ENCODE measurements at regions not wholly inside any gene's neighbourhood (a gene's known extent, or its start where the extent isn't known, plus 50 kb on each side); places are given as distances from the start of the nearest gene placed in this dataset.

DNA sequence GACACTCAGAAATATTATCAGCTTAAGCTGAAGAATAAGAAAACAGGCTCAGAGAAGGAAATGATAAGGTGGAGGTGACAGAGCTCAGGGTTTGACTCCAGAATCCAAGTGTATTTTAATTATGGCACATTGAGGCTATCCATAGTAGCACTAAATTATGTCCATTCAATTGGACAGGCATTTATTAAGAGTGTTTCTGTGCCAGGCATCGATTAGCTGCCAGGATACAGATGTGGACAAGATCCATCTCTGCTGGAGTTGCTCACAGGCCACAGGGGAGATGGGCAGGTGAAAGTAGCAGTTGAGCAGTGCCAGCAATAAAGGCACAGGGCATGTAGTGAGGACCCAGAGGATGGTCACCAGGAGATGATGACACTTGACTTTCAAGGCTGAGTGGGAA is 592.5 kb downstream of the INSC start:
- H3K27me3 ChIP-seq (ENCODE audit: control insufficient read depth, insufficient read depth, low read length) = no peaks in the 10 kb centered on the region; the same call in 1 of the 2 replicates
- H3K9ac ChIP-seq (ENCODE audit: low read length) = no peak overlapping the region
- no peak overlapping the region for H3K27ac ChIP-seq (ENCODE audit: low read depth, low read length)
- H3K4me3 ChIP-seq (ENCODE audit: low read depth, low read length) = no peak overlapping the region
- peaks cover 10% of the 10 kb centered on the region; the same call in 1 of the 2 replicates for H3K9me3 ChIP-seq (ENCODE audit: control insufficient read depth, insufficient read depth, low read depth, low read length)
- peaks cover 23% of the 10 kb centered on the region for H3K4me1 ChIP-seq (ENCODE audit: control insufficient read depth, insufficient read depth, low read length)
- H3K36me3 ChIP-seq (ENCODE audit: control insufficient read depth, insufficient read depth, low read length) = no peaks in the 10 kb centered on the region

GRCh38 chr11:15707971-15708370 is 593.2 kb downstream of the INSC start:
- Histone ChIP-seq H3K9ac (ENCODE audit: low read length) (no peak overlapping the region), H3K9me3 (ENCODE audit: control insufficient read depth, insufficient read depth, low read depth, low read length) (peaks cover 10% of the 10 kb centered on the region; the same call in 1 of the 2 replicates), H3K36me3 (ENCODE audit: control insufficient read depth, insufficient read depth, low read length) (no peaks in the 10 kb centered on the region), H3K27ac (ENCODE audit: low read depth, low read length) (no peak overlapping the region), H3K4me3 (ENCODE audit: low read depth, low read length) (no peak overlapping the region), H3K4me1 (ENCODE audit: control insufficient read depth, insufficient read depth, low read length) (peaks cover 23% of the 10 kb centered on the region), H3K27me3 (ENCODE audit: control insufficient read depth, insufficient read depth, low read length) (no peaks in the 10 kb centered on the region; the same call in 1 of the 2 replicates)

DNA sequence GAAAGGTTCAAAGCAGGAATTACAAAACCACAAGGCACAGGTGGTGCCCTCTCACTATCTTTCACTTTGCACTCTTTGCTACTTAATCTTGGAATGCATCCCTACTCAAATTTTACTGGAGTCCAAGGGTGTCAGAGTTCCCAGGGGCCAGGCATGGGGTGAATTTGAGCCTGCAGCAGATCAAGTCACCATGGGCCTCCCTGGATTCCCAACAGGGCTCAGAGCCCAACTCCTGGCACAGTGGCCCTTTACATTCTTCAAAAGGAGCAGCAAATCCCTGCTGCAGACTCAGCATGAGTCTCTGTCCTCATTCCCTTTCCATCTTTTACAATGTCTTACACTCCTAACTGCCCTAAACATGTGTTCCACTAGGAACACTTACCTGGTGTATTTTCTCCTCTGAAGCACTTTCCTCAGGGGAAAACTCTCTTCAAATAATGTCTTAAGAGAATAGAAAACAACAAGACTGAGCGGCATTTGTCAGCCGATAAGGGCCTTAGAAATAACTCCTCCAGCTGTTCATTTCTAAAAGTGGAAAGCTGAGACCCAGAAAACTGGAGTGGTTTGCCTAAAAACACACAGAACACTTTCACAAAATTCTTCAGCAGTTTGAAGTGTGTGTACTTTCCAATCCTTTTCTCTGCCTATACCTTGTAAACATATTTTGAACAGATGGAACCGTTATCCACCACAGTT is 596.0 kb downstream of the INSC start:
- peak overlapping the region; percentile 25 for H3K9ac ChIP-seq (ENCODE audit: low read length)
- peaks cover 8% of the 10 kb centered on the region; the same call in 1 of the 2 replicates for H3K9me3 ChIP-seq (ENCODE audit: control insufficient read depth, insufficient read depth, low read depth, low read length)
- peaks cover 23% of the 10 kb centered on the region for H3K4me1 ChIP-seq (ENCODE audit: control insufficient read depth, insufficient read depth, low read length)
- no peaks in the 10 kb centered on the region; the same call in 1 of the 2 replicates for H3K27me3 ChIP-seq (ENCODE audit: control insufficient read depth, insufficient read depth, low read length)
- H3K36me3 ChIP-seq (ENCODE audit: control insufficient read depth, insufficient read depth, low read length) = no peaks in the 10 kb centered on the region
- peak overlapping the region; percentile 12; the same call in 1 of the 2 replicates for H3K27ac ChIP-seq (ENCODE audit: low read depth, low read length)
- H3K4me3 ChIP-seq (ENCODE audit: low read depth, low read length) = peak overlapping the region; percentile 9; the same call in 1 of the 2 replicates

DNA sequence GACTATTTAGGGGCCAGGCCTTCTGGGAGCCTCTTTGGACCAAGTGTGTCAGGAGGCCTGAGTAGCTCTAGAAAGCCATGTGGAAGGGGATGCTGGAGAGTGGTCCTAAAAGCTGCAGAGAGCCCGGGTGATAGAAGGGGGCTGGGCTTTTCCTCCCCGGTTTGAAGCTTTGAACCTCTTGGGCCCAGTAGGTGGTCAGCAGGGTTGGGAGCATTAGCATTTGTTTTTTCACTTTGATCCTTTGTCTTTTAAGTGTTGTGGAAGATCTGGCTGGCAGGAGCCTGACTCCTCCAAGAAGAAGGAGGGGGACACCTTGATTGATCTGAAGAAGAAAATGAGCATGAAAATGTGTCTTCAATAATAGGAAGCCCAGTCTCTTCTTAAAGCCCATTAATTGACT is 596.6 kb downstream of the INSC start:
- Histone ChIP-seq H3K4me3 (ENCODE audit: low read depth, low read length) (peak overlapping the region; percentile 19), H3K27ac (ENCODE audit: low read depth, low read length) (peak overlapping the region; percentile 21; the same call in 1 of the 2 replicates), H3K9ac (ENCODE audit: low read length) (peak overlapping the region; percentile 25), H3K36me3 (ENCODE audit: control insufficient read depth, insufficient read depth, low read length) (no peaks in the 10 kb centered on the region), H3K9me3 (ENCODE audit: control insufficient read depth, insufficient read depth, low read depth, low read length) (peaks cover 5% of the 10 kb centered on the region; the same call in 1 of the 2 replicates), H3K4me1 (ENCODE audit: control insufficient read depth, insufficient read depth, low read length) (peaks cover 23% of the 10 kb centered on the region), H3K27me3 (ENCODE audit: control insufficient read depth, insufficient read depth, low read length) (no peaks in the 10 kb centered on the region; the same call in 1 of the 2 replicates)

- Histone ChIP-seq H3K9ac (ENCODE audit: low read length) (no peak overlapping the region), H3K4me1 (ENCODE audit: control insufficient read depth, insufficient read depth, low read length) (peaks cover 20% of the 10 kb centered on the region), H3K36me3 (ENCODE audit: control insufficient read depth, insufficient read depth, low read length) (no peaks in the 10 kb centered on the region), H3K27ac (ENCODE audit: low read depth, low read length) (no peak overlapping the region), H3K9me3 (ENCODE audit: control insufficient read depth, insufficient read depth, low read depth, low read length) (no peaks in the 10 kb centered on the region), H3K4me3 (ENCODE audit: low read depth, low read length) (no peak overlapping the region), H3K27me3 (ENCODE audit: control insufficient read depth, insufficient read depth, low read length) (no peaks in the 10 kb centered on the region)
Measured at GRCh38 chr11:15714641-15715399, 600.1 kb downstream of the INSC start.

DNA sequence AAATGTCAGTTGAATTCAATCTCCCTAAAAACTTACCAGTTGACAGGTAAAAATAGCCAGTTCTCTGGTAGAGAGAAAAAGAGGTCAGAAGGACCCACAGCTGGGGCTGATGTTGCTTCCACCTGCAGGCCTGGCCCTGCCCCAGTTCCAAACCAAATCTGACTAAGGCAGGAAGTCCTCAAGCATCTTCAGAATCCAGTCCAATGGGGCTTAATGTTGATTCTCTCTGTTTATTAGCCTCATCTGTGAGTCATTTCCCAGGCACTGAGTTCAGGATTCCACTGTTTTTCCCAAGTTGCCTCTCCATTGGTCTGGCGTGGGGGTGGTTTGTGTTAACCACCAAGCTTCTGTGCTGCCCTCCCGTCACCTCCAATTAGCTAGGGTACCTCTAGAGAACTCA is 601.8 kb downstream of the INSC start:
- no peak overlapping the region for H3K27ac ChIP-seq (ENCODE audit: low read depth, low read length)
- no peaks in the 10 kb centered on the region for H3K36me3 ChIP-seq (ENCODE audit: control insufficient read depth, insufficient read depth, low read length)
- H3K4me1 ChIP-seq (ENCODE audit: control insufficient read depth, insufficient read depth, low read length) = peaks cover 4% of the 10 kb centered on the region
- no peak overlapping the region for H3K9ac ChIP-seq (ENCODE audit: low read length)
- no peaks in the 10 kb centered on the region for H3K27me3 ChIP-seq (ENCODE audit: control insufficient read depth, insufficient read depth, low read length)
- no peak overlapping the region for H3K4me3 ChIP-seq (ENCODE audit: low read depth, low read length)
- no peaks in the 10 kb centered on the region for H3K9me3 ChIP-seq (ENCODE audit: control insufficient read depth, insufficient read depth, low read depth, low read length)

DNA sequence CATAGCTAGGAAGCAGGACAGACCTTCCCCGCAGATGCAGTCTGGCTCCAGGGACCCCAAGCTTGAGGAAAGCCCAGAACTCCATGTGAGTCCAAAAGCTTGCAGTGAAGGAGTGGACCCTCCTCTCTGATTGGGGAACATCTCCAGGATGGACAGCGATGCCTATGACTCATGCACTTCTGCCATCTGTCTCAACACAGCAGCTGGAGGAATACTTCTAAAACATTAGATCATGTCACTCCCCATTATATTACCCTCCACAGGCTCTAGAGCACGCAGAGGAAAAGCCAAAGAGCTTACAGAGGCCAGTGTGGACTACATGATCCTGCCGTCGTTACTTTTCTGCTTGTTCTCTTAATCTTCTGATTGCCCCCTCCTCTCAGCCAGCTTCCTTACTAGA is 605.7 kb downstream of the INSC start:
- Histone ChIP-seq H3K4me1 (ENCODE audit: control insufficient read depth, insufficient read depth, low read length) (no peaks in the 10 kb centered on the region; the same call in 1 of the 2 replicates), H3K4me3 (ENCODE audit: low read depth, low read length) (no peak overlapping the region), H3K9ac (ENCODE audit: low read length) (no peak overlapping the region), H3K27me3 (ENCODE audit: control insufficient read depth, insufficient read depth, low read length) (no peaks in the 10 kb centered on the region), H3K36me3 (ENCODE audit: control insufficient read depth, insufficient read depth, low read length) (no peaks in the 10 kb centered on the region), H3K27ac (ENCODE audit: low read depth, low read length) (no peak overlapping the region), H3K9me3 (ENCODE audit: control insufficient read depth, insufficient read depth, low read depth, low read length) (peaks cover 6% of the 10 kb centered on the region; the same call in 1 of the 2 replicates)

DNA sequence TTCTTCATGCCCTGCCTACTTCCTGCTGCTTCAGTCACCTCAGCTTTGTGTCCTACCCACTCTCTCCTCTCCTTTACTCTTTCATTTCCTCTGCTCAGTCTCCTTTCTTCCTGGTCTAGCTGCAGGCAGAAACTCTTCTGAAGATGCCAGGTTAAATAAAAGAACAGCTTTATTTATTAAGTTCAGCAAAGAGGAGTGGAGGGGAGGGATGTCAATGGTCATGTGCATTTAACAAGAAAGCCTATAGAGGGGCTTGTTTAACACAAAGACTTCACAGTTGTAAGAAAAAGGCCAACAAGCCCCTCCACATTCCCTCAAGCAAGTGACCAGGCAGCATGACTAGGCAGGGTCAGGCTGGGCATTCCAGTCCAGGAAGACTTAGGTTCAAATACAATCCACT is 609.2 kb downstream of the INSC start:
- no peak overlapping the region for H3K4me3 ChIP-seq (ENCODE audit: low read depth, low read length)
- no peak overlapping the region for H3K9ac ChIP-seq (ENCODE audit: low read length)
- H3K27me3 ChIP-seq (ENCODE audit: control insufficient read depth, insufficient read depth, low read length) = no peaks in the 10 kb centered on the region
- H3K9me3 ChIP-seq (ENCODE audit: control insufficient read depth, insufficient read depth, low read depth, low read length) = peaks cover 6% of the 10 kb centered on the region; the same call in 1 of the 2 replicates
- no peak overlapping the region for H3K27ac ChIP-seq (ENCODE audit: low read depth, low read length)
- H3K36me3 ChIP-seq (ENCODE audit: control insufficient read depth, insufficient read depth, low read length) = no peaks in the 10 kb centered on the region
- H3K4me1 ChIP-seq (ENCODE audit: control insufficient read depth, insufficient read depth, low read length) = no peaks in the 10 kb centered on the region; the same call in 1 of the 2 replicates

DNA sequence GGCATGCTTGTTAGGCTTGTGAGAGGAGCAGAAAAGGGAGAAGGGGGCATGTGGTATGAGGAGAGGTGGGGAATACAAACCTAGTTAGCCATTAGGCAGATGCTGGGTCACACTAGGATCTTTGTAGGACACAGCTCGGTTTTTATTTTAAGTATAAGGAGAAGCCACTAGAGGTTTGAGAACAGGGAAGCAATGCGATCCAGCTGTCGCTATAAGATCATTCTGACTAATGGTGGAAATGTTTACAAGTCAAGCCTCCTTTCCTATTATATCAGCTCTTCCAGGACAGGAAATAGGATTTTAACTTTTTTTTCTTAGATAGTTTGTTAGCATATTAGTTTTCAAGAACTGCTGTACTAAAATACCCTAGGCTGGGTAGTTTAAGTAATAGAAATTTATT is 609.9 kb downstream of the INSC start:
- Histone ChIP-seq H3K4me3 (ENCODE audit: low read depth, low read length) (no peak overlapping the region), H3K27ac (ENCODE audit: low read depth, low read length) (no peak overlapping the region), H3K9ac (ENCODE audit: low read length) (no peak overlapping the region), H3K9me3 (ENCODE audit: control insufficient read depth, insufficient read depth, low read depth, low read length) (peaks cover 6% of the 10 kb centered on the region; the same call in 1 of the 2 replicates), H3K36me3 (ENCODE audit: control insufficient read depth, insufficient read depth, low read length) (no peaks in the 10 kb centered on the region), H3K4me1 (ENCODE audit: control insufficient read depth, insufficient read depth, low read length) (no peaks in the 10 kb centered on the region), H3K27me3 (ENCODE audit: control insufficient read depth, insufficient read depth, low read length) (no peaks in the 10 kb centered on the region)

- H3K9ac ChIP-seq (ENCODE audit: low read length) = no peak overlapping the region
- no peaks in the 10 kb centered on the region for H3K27me3 ChIP-seq (ENCODE audit: control insufficient read depth, insufficient read depth, low read length)
- 0 out of 2 replicates have a peak, but pooled peaks cover 4% of the 10 kb centered on the region for H3K4me1 ChIP-seq (ENCODE audit: control insufficient read depth, insufficient read depth, low read length)
- no peak overlapping the region for H3K4me3 ChIP-seq (ENCODE audit: low read depth, low read length)
- peaks cover 6% of the 10 kb centered on the region; the same call in 1 of the 2 replicates for H3K9me3 ChIP-seq (ENCODE audit: control insufficient read depth, insufficient read depth, low read depth, low read length)
- H3K27ac ChIP-seq (ENCODE audit: low read depth, low read length) = no peak overlapping the region
- H3K36me3 ChIP-seq (ENCODE audit: control insufficient read depth, insufficient read depth, low read length) = no peaks in the 10 kb centered on the region
Measured at GRCh38 chr11:15725246-15725645, 610.5 kb downstream of the INSC start.

- Histone ChIP-seq H3K27me3 (ENCODE audit: control insufficient read depth, insufficient read depth, low read length) (no peaks in the 10 kb centered on the region), H3K9ac (ENCODE audit: low read length) (no peak overlapping the region), H3K27ac (ENCODE audit: low read depth, low read length) (no peak overlapping the region), H3K9me3 (ENCODE audit: control insufficient read depth, insufficient read depth, low read depth, low read length) (peaks cover 6% of the 10 kb centered on the region; the same call in 1 of the 2 replicates), H3K4me1 (ENCODE audit: control insufficient read depth, insufficient read depth, low read length) (peaks cover 10% of the 10 kb centered on the region; the same call in 1 of the 2 replicates), H3K4me3 (ENCODE audit: low read depth, low read length) (no peak overlapping the region), H3K36me3 (ENCODE audit: control insufficient read depth, insufficient read depth, low read length) (no peaks in the 10 kb centered on the region)
Measured at GRCh38 chr11:15726221-15726746, 611.6 kb downstream of the INSC start.

Measured in HUES6 (cell line).